OCI-LY3 (cell line): ENCODE measurements at regions not wholly inside any gene's neighbourhood (a gene's known extent, or its start where the extent isn't known, plus 50 kb on each side); places are given as distances from the start of the nearest gene placed in this dataset.

Source experiments
- EZH2phosphoT487 ChIP-seq: fragments of 200-600 bp; shearing (Covaris generic); IDR thresholded peaks from 2 replicates; pipeline ENCODE4 v1.6.1; 2018; ENCODE audit warnings: antibody characterized with exemption, mixed run types, low read depth
- TF ChIP-seq, protein P1 (sequence below): fragments of 200-600, 300-600 bp; sonication (generic); IDR thresholded peaks from 2 replicates; pipeline ENCODE4 v1.5.1; 2014; ENCODE audit warnings: antibody characterized with exemption, low read length, low read depth

DNA sequence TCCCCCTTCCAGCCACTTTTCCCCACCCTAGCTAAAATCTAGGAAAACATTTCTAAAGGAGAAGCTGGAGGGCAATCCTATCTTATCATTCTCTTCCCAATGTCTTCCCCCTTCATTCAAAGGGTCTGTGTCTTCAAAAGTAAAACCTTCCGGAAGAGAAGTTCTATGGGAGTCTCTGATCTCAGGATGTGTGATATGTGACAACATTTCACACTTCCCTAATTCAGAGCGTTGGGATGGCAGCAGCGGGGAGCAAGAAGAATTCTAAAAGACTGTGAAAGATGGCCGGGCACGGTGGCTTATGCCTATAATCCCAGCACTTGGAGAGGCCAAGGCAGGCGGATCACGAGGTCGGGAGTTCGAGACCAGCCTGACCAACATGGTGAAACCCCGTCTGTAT, 65.4 kb upstream of the AKIRIN2 start:
- TF ChIP-seq, protein P1, sequence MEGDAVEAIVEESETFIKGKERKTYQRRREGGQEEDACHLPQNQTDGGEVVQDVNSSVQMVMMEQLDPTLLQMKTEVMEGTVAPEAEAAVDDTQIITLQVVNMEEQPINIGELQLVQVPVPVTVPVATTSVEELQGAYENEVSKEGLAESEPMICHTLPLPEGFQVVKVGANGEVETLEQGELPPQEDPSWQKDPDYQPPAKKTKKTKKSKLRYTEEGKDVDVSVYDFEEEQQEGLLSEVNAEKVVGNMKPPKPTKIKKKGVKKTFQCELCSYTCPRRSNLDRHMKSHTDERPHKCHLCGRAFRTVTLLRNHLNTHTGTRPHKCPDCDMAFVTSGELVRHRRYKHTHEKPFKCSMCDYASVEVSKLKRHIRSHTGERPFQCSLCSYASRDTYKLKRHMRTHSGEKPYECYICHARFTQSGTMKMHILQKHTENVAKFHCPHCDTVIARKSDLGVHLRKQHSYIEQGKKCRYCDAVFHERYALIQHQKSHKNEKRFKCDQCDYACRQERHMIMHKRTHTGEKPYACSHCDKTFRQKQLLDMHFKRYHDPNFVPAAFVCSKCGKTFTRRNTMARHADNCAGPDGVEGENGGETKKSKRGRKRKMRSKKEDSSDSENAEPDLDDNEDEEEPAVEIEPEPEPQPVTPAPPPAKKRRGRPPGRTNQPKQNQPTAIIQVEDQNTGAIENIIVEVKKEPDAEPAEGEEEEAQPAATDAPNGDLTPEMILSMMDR, result no peak
- no peak for TF ChIP-seq EZH2phosphoT487
